Sigmoid colon (tissue), 3 donors: ENCODE measurements at regions not wholly inside any gene's neighbourhood (a gene's known extent, or its start where the extent isn't known, plus 50 kb on each side); places are given as distances from the start of the nearest gene placed in this dataset.

Source experiments
- POLR2A ChIP-seq, 2 donors: fragments of 450-650 bp; IDR thresholded peaks; one replicate each; pipeline ENCODE4 v1.6.1; 2016; ENCODE audit warnings: antibody characterized with exemption in 2 of 2, mild to moderate bottlenecking in 2 of 2, moderate library complexity in 2 of 2
- TF ChIP-seq, protein P1 (sequence below), 4 experiments: fragments of 450-650 bp in 3 of 4; fragments of 200-600 bp in 1 of 4; IDR thresholded peaks; one replicate each; pipeline ENCODE4 v1.5.1; 2016 to 2019; ENCODE audit warnings: antibody characterized with exemption in 4 of 4, mild to moderate bottlenecking in 3 of 4, moderate library complexity in 2 of 4

DNA sequence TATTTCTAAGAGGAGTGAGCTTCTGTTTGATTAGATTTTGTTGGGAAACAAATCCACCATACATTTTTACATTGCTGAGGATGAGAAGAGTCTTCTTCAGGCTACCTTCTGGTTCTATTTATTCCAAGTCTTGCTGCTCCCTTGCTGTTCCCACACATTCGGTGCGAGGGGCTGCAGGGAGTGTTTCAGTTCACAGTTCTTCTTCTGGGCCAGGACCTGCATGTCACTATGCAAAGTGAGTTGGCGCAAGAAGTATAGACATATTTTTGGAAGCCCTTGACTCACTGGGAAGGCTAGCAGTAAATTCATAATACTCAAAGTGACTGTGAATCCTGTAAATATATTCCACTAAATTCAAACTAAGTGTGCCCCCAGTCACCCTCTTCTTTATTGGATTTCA is 657.9 kb downstream of the TAF11L14 start:
- no peak for TF ChIP-seq POLR2A (IDR thresholded peaks at IDR 0.05)
- TF ChIP-seq, protein P1, sequence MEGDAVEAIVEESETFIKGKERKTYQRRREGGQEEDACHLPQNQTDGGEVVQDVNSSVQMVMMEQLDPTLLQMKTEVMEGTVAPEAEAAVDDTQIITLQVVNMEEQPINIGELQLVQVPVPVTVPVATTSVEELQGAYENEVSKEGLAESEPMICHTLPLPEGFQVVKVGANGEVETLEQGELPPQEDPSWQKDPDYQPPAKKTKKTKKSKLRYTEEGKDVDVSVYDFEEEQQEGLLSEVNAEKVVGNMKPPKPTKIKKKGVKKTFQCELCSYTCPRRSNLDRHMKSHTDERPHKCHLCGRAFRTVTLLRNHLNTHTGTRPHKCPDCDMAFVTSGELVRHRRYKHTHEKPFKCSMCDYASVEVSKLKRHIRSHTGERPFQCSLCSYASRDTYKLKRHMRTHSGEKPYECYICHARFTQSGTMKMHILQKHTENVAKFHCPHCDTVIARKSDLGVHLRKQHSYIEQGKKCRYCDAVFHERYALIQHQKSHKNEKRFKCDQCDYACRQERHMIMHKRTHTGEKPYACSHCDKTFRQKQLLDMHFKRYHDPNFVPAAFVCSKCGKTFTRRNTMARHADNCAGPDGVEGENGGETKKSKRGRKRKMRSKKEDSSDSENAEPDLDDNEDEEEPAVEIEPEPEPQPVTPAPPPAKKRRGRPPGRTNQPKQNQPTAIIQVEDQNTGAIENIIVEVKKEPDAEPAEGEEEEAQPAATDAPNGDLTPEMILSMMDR (IDR thresholded peaks at IDR 0.05): no peak
